Motor neuron (in vitro differentiated cells): ENCODE measurements at regions not wholly inside any gene's neighbourhood (a gene's known extent, or its start where the extent isn't known, plus 50 kb on each side); places are given as distances from the start of the nearest gene placed in this dataset.
A peak's percentile ranks its signal among the peaks of the same experiment; 100 is the strongest.

Experiments used
- ATAC-seq, 8 experiments: fragments of 200-7000 bp; cut with Tn5 transposase; replicated peaks in 6 of 8; 2 replicates each; pipeline ENCODE4 v1.8.0; 2021; ENCODE audit warnings: mild to moderate bottlenecking in 8 of 8, moderate library complexity in 8 of 8
- H3K27ac ChIP-seq, 2 donors: fragments of 250-450 bp; sonication (Bioruptor Pico); 2 replicates each; pipeline ENCODE4 v1.9.0; 2021; ENCODE audit warnings: antibody characterized with exemption in 2 of 2, mild to moderate bottlenecking in 2 of 2, moderate library complexity in 1 of 2
- H3K4me1 ChIP-seq, 2 donors: fragments of 250-450 bp; sonication (Bioruptor Pico); replicated peaks in 1 of 2; 2 replicates each; pipeline ENCODE4 v1.6.1; 2021; ENCODE audit warnings: antibody characterized with exemption in 2 of 2, mild to moderate bottlenecking in 2 of 2, moderate library complexity in 1 of 2
- H3K4me3 ChIP-seq, 5 donors: fragments of 250-450 bp; sonication (Bioruptor Pico); 2 replicates each; pipeline ENCODE4 v1.9.0; 2021; ENCODE audit warnings: antibody characterized with exemption in 5 of 5, mild to moderate bottlenecking in 5 of 5, moderate library complexity in 4 of 5
- WGBS, 10 experiments: fragments of 450-650 bp; shearing (Covaris generic); methylation state at CpG; one replicate each; pipeline ENCODE4 v1.0.0; 2022; 5-methylcytosine and 5-hydroxymethylcytosine counted together
- in situ Hi-C, 9 experiments: fragments of 400-800 bp; cut with MboI; loops; one replicate each; pipeline ENCODE4 v1.15.0; 2021; ENCODE audit warnings: low sequenced_read_pairs in 9 of 9, low pct_unique_long_range_greater_than_20kb in 2 of 9; ENCODE audit not compliant: unreplicated experiment in 9 of 9

- H3K27ac ChIP-seq, result no peak overlapping the region
- ATAC-seq, result no peak
- 69 to 100% (median 90%) methylated on average over 1 to 8 of the region's 10 CpGs; no CpG with 5 or more reads in 1 of the 10 experiments for WGBS, 10 experiments
- in situ Hi-C loops, result loop anchor here in 1 of 9 experiments (25.0 kb wide), 1 partner anchor 422 kb away; no protein-coding TSS in a partner anchor
- H3K4me3 ChIP-seq, result no peak overlapping the region
- no peaks in the 10 kb centered on the region for H3K4me1 ChIP-seq
Observed at GRCh38 chr12:89040146-89040964, 311.9 kb downstream of the DUSP6 start.

DNA sequence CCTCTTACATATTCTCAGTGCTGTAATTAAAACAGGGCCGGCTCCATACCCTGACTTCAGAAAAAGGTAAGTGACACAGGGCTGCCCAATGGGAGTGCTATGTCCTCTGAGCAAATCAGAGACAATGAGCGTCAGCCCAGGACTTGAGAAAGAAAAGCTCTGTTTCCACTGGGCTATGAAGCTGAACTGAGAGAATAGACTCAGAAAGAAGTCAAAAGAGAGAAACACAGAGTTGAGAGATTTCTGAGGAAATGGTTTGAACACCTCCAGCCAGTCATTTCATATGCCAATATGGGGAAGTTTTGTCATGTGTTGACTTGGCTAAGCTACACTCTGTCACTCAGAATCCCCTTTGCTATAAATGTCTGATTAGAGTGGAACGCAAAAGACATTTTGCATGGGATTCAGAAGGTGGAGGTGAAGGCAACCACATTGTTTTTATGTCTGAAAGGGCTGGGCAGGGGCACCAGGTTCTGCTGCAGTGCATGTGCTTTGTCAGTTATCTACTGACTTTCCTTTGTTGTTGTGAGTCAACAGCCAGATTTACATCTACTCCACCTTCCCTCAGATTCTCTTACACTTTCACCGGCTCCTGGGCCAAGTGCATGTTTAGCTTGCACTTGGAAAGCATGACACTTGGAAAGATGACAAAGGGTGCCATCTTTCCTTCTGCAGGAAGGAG is 313.3 kb downstream of the DUSP6 start:
- no peak overlapping the region for H3K4me3 ChIP-seq
- H3K27ac ChIP-seq, result no peak overlapping the region
- ATAC-seq, result peak in 2 of 8 experiments; percentile 55 to 60
- H3K4me1 ChIP-seq, result no peaks in the 10 kb centered on the region
- WGBS, 10 experiments, result 70 to 100% (median 89%) methylated on average over 2 to 4 of the region's 4 CpGs
- in situ Hi-C loops, result loop anchor here in 1 of 9 experiments (25.0 kb wide), 1 partner anchor 423 kb away; no protein-coding TSS in a partner anchor

GRCh38 chr12:89033062-89033461 is 319.2 kb downstream of the DUSP6 start:
- no peak for ATAC-seq
- Histone ChIP-seq H3K4me3 (no peak overlapping the region), H3K4me1 (no peaks in the 10 kb centered on the region), H3K27ac (no peak overlapping the region)
- WGBS, 10 experiments, result 17 to 100% (median 93%) methylated on average over 1 to 2 of the region's 3 CpGs; no CpG with 5 or more reads in 5 of the 10 experiments
- in situ Hi-C loops, result loop anchor here in 1 of 9 experiments (25.0 kb wide), 1 partner anchor 429 kb away; no protein-coding TSS in a partner anchor

DNA sequence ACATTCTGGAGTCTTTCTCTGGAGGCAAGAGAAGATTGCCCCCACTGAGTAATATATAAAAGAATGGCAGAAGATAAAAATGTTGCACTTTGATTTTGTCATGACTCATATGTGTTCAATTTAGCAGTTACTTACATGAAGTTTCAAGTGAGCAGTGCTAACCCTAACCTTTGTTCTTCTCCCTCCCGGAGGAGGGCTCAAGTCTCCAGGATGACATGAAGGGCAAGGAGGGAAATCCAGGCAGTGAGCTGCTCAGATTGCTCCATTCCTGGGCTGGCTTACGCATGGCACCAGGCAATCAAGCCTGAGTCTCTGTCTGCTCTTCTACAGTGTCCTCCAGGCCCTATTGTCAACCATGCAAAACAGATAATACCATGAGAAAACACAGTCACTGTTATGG is 322.3 kb downstream of the DUSP6 start:
- H3K4me3 ChIP-seq, result no peak overlapping the region
- WGBS, 10 experiments, result 50 to 100% (median 93%) methylated on average over 1 of the region's 2 CpGs; no CpG with 5 or more reads in 6 of the 10 experiments
- H3K4me1 ChIP-seq, result no peaks in the 10 kb centered on the region
- no peak for ATAC-seq
- in situ Hi-C loops, result loop anchor here in 1 of 9 experiments (25.0 kb wide), 1 partner anchor 432 kb away; no protein-coding TSS in a partner anchor
- no peak overlapping the region for H3K27ac ChIP-seq

DNA sequence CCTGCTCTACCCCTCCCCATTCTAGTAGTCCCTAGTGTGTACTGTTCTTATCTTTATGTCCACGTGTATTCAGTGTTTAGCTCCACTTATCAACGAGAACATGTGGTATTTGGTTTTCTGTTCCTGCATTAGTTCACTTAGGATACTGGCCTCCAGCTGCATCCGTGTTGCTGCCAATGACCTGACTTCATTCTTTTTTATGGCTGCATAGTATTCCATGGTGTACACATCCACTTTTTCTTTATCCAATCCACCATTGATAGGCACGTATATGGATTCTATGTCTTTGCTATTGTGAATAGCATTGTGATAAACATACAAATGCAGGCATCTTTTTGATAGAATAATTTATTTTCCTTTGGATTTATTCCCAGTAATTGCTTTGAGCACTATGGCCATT is 327.7 kb downstream of the DUSP6 start:
- ATAC-seq, result no peak
- no peak overlapping the region for H3K4me3 ChIP-seq
- WGBS, 10 experiments, result 57 to 96% (median 85%) methylated on average over 1 to 4 of the region's 4 CpGs; no CpG with 5 or more reads in 2 of the 10 experiments
- in situ Hi-C loops, result loop anchor here in 5 of 9 experiments (5.0 to 25.0 kb wide), 4 partner anchors 438 to 912 kb away; partner anchors contain the start of gene GALNT4 (in 1 of the 5)
- H3K27ac ChIP-seq, result no peak overlapping the region
- no peaks in the 10 kb centered on the region for H3K4me1 ChIP-seq

DNA sequence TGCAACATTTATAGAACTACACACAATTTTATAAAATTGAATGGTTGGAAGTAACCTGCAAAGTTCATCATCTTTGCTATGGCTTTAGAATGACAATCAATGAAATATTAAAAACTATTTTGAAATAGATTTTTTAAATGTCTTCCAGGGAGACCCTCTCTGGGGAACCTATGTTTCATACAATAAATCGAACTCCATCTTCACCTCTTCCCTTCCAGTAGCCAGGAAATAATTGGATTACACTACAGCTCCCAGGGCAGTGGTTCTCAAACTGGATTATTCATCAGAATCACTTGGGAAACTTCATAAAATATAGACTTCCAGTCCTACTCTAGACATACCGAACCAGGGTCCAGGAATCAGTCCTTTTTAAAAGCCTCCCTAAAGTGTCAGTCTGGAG is 328.4 kb downstream of the DUSP6 start:
- WGBS, 10 experiments, result 63 to 100% (median 87%) methylated on average over 1 to 2 of the region's 2 CpGs
- Histone ChIP-seq H3K4me3 (no peak overlapping the region), H3K4me1 (no peaks in the 10 kb centered on the region), H3K27ac (no peak overlapping the region)
- ATAC-seq, result no peak
- in situ Hi-C loops, result loop anchor here in 5 of 9 experiments (5.0 to 25.0 kb wide), 4 partner anchors 438 to 912 kb away; partner anchors contain the start of gene GALNT4 (in 1 of the 5)

DNA sequence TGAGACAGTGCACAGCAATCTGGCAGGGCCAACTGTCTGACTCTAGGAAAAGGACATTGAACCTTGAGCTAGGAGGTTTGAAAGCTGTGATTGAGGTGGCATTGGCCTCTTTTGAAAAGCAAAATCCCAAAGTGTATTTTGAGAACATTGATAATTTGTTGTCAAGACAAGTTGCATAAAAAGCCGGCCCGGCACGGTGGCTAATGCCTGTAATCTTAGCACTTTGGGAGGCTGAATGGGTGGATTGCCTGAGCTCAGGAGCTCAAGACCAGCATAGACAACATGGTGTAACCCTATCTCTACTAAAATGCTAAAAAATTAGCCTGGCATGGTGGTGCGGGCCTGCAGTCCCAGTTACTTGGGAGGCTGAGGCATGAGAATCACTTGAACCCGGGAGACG is 331.6 kb downstream of the DUSP6 start:
- 90 to 100% (median 98%) methylated on average over 2 to 5 of the region's 6 CpGs; no CpG with 5 or more reads in 5 of the 10 experiments for WGBS, 10 experiments

GRCh38 chr12:89020121-89020480 is 332.2 kb downstream of the DUSP6 start:
- no peak for ATAC-seq
- in situ Hi-C loops, result loop anchor here in 5 of 9 experiments (5.0 to 25.0 kb wide), 4 partner anchors 442 to 908 kb away; partner anchors contain the start of gene GALNT4 (in 1 of the 5)
- no peaks in the 10 kb centered on the region for H3K4me1 ChIP-seq
- H3K27ac ChIP-seq, result no peak overlapping the region
- no peak overlapping the region for H3K4me3 ChIP-seq

More for the DNA sequence above, 331.6 kb downstream of the DUSP6 start:
- Histone ChIP-seq H3K27ac (no peak overlapping the region), H3K4me3 (no peak overlapping the region), H3K4me1 (no peaks in the 10 kb centered on the region)
- ATAC-seq, result no peak
- in situ Hi-C loops, result loop anchor here in 5 of 9 experiments (5.0 to 25.0 kb wide), 4 partner anchors 442 to 908 kb away; partner anchors contain the start of gene GALNT4 (in 1 of the 5)

DNA sequence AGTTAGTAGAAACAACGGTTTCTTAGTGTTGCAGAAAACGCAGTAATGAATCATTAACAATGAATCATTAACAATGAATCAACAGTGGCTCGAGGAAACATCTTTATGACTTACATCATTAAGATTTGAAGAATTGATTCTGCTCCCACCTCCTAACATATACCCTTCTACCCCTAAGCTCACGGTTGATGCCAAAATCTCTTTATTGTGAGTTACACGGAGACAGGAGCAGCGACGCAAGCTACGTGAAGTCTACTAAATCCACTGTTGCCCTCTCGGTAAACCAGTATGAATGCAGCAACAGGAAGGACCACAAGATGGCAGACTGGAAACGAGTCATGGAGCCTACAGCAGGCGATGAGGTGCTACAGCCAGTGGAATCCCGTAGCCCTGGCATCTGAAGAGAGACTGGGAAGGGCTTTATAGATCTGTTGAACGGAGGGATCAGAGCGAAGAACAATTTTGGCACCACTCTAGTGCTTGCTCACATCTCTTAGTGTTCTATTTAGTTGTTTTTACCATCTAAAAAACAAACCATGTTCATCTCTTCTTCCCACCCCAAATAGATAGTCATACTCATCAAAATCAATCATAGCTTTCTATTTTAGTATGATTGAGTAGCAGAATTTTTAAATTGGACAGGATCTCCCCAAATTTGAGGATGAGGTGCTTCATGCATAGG is 332.7 kb downstream of the DUSP6 start:
- in situ Hi-C loops, result loop anchor here in 5 of 9 experiments (5.0 to 25.0 kb wide), 4 partner anchors 443 to 907 kb away; partner anchors contain the start of gene GALNT4 (in 1 of the 5)

GRCh38 chr12:89016970-89017778 is 335.1 kb downstream of the DUSP6 start:
- WGBS, 10 experiments, result 0 to 20% (median 6%) methylated on average over 1 to 21 of the region's 21 CpGs
- H3K27ac ChIP-seq, result no peak overlapping the region

More for the DNA sequence above, 332.7 kb downstream of the DUSP6 start:
- Histone ChIP-seq H3K4me3 (peak overlapping the region; percentile 4 to 21 (median 13)), H3K27ac (no peak overlapping the region), H3K4me1 (no peaks in the 10 kb centered on the region)
- WGBS, 10 experiments, result 0 to 55% (median 7%) methylated on average over 2 to 11 of the region's 14 CpGs
- ATAC-seq, result peak; percentile 92 to 100 (median 98)

GRCh38 chr12:89015419-89015818 is 336.9 kb downstream of the DUSP6 start:
- Histone ChIP-seq H3K4me3 (no peak overlapping the region), H3K27ac (no peak overlapping the region), H3K4me1 (no peaks in the 10 kb centered on the region)
- in situ Hi-C loops, result loop anchor here in 5 of 9 experiments (25.0 kb wide), 3 partner anchors 447 to 903 kb away; partner anchors contain the start of gene GALNT4 (in 1 of the 5)
- no peak for ATAC-seq
- 22 to 100% (median 73%) methylated on average over 1 of the region's 1 CpG; no CpG with 5 or more reads in 1 of the 10 experiments for WGBS, 10 experiments

More at GRCh38 chr12:89016970-89017778, 335.1 kb downstream of the DUSP6 start:
- Histone ChIP-seq H3K4me3 (peak overlapping the region in 3 of 5 donors; percentile 11 to 18 (median 16)), H3K4me1 (no peaks in the 10 kb centered on the region)
- in situ Hi-C loops, result loop anchor here in 5 of 9 experiments (25.0 kb wide), 3 partner anchors 445 to 905 kb away; partner anchors contain the start of gene GALNT4 (in 1 of the 5)
- ATAC-seq, result peak; percentile 48 to 82 (median 56)
